ENCODE measurements at regions not wholly inside any gene's neighbourhood (a gene's known extent, or its start where the extent isn't known, plus 50 kb on each side); places are given as distances from the start of the nearest gene placed in this dataset.
"Not testable (repeated sequence)": the region's sequence is repeated elsewhere in the genome, so short reads cannot be mapped to it uniquely, and the experiment has no call there.

DNA sequence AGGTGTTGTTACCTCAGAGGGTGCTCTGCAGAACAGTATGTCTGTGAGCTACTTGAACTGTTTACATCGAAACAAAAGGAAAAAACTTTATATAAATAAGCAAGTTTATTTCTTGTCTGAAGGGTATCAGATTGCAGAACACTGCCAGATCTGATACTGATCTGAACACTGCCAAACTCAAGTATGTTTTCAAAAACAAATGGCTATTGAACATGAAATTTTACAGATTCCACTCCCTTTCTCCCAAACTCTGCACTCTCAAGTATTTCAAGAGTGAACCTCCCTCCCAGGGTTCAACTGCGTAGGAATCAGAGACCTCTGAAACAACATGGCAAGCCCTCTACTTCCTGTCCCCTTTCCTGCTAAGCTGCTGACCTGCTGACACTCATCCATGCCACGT lies 216.6 kb downstream of the ZNF33B start:
- TF ChIP-seq, protein P1, sequence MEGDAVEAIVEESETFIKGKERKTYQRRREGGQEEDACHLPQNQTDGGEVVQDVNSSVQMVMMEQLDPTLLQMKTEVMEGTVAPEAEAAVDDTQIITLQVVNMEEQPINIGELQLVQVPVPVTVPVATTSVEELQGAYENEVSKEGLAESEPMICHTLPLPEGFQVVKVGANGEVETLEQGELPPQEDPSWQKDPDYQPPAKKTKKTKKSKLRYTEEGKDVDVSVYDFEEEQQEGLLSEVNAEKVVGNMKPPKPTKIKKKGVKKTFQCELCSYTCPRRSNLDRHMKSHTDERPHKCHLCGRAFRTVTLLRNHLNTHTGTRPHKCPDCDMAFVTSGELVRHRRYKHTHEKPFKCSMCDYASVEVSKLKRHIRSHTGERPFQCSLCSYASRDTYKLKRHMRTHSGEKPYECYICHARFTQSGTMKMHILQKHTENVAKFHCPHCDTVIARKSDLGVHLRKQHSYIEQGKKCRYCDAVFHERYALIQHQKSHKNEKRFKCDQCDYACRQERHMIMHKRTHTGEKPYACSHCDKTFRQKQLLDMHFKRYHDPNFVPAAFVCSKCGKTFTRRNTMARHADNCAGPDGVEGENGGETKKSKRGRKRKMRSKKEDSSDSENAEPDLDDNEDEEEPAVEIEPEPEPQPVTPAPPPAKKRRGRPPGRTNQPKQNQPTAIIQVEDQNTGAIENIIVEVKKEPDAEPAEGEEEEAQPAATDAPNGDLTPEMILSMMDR (IDR thresholded peaks at IDR 0.05; ENCODE audit: borderline replicate concordance, control extremely low read depth, extremely low read depth, insufficient read depth, missing control alignments), result no peak
- no peak for DNase-seq (ENCODE audit: low spot score)
- in situ Hi-C loops (cut with MboI; ENCODE audit: low sequenced_read_pairs, unreplicated experiment), result no loop called here

DNA sequence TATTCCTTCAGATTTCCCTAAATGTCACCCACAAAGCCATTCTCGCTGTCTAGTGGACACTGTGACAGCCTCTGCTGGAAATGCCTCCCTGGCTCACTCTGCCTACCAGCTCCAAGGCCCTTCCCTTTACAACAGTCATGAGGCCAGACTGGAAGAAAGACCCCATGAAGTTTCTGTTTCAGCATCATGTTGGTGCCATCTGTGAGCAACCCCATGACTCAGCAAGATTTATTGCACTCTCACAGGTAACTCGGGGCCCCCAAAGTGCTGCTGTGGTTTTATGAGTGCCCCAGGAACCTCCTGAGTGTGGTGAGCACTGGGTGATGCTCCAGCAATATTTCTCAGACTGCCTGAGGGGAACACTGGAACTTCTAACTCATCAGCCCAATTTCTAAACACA lies 218.6 kb downstream of the ZNF33B start:
- TF ChIP-seq, protein P1 (IDR thresholded peaks at IDR 0.05; ENCODE audit: borderline replicate concordance, control extremely low read depth, extremely low read depth, insufficient read depth, missing control alignments), result no peak
- no peak for DNase-seq (ENCODE audit: low spot score)
- in situ Hi-C loops (cut with MboI; ENCODE audit: low sequenced_read_pairs, unreplicated experiment), result no loop called here

DNA sequence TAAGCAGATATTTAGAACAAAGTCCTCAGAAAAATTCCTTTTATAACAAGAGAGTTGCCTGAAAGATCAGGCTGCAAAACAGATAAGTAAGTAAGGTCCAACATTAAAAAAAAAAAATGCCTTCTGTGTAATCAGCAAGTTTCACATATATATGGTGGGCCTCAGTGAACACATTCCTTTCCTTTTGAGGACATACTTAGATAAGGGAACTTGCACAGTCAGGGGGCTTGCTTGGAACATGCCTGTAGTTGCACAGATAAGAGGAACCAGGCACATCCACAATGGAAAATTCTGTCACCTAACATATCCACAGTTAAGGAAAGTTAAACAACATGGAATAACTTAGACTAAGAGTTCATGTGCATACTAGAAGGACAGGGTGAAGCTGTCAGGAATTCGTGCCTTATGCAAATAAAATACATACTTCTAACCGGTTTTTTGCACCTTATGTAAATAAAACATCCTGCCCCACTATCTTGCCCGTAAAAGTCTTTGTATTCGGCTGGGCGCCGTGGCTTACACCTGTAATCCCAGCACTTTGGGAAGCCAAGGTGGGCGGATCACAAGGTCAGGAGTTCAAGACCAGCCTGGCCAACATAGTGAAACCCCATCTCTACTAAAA lies 257.3 kb downstream of the ZNF33B start:
- TF ChIP-seq, protein P1 (IDR thresholded peaks at IDR 0.05; ENCODE audit: borderline replicate concordance, control extremely low read depth, extremely low read depth, insufficient read depth, missing control alignments), result no peak
- in situ Hi-C loops (cut with MboI; ENCODE audit: low sequenced_read_pairs, unreplicated experiment), result no loop called here

GRCh38 chr10:42367532-42368230 lies 270.7 kb downstream of the ZNF33B start:
- TF ChIP-seq, protein P1 (IDR thresholded peaks at IDR 0.05; ENCODE audit: borderline replicate concordance, control extremely low read depth, extremely low read depth, insufficient read depth, missing control alignments), result no peak
- in situ Hi-C loops (cut with MboI; ENCODE audit: low sequenced_read_pairs, unreplicated experiment), result no loop called here
- peak; percentile 81 for DNase-seq (ENCODE audit: low spot score)

More for the DNA sequence above, 257.3 kb downstream of the ZNF33B start:
- DNase-seq (ENCODE audit: low spot score), result no peak

- no peak for DNase-seq (ENCODE audit: low spot score)
- TF ChIP-seq, protein P1 (IDR thresholded peaks at IDR 0.05; ENCODE audit: borderline replicate concordance, control extremely low read depth, extremely low read depth, insufficient read depth, missing control alignments), result no peak
- in situ Hi-C loops (cut with MboI; ENCODE audit: low sequenced_read_pairs, unreplicated experiment), result no loop called here
These were observed 286.6 kb downstream of the ZNF33B start for GRCh38 chr10:42351745-42352144.

DNA sequence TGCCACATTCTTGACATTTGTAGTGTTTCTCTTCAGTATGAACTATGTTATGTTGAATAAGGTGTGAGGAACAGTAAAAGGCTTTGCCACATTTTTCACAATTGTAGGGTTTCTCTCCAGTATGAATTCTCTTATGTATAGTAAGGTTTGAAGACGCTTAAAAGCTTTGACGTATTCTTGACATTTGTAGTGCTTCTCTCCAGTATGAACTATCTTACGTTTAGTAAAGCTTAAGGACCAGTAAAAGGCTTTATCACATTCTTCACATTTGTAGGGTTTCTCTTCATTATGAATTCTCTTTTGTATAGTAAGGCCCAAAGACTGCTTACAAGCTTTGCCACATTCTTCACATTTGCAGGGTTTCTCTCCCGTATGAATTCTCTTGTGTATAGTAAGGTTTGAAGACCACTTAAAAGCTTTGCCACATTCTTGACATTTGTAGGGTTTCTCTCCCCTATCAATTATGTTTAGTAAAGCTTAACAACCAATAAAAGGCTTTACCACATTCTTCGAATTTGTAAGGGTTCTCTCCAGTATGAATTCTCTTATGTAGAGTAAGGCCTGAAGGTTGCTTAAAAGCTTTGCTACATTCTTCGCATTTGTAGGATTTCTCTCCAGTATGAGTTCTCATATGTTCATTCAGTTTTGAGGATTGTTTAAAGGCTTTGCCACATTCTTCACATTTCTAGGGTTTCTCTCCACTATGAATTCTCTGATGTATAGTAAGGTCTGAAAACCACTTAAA lies 301.6 kb downstream of the ZNF33B start:
- in situ Hi-C loops (cut with MboI; ENCODE audit: low sequenced_read_pairs, unreplicated experiment); DNase-seq (ENCODE audit: low spot score): not testable (repeated sequence)

DNA sequence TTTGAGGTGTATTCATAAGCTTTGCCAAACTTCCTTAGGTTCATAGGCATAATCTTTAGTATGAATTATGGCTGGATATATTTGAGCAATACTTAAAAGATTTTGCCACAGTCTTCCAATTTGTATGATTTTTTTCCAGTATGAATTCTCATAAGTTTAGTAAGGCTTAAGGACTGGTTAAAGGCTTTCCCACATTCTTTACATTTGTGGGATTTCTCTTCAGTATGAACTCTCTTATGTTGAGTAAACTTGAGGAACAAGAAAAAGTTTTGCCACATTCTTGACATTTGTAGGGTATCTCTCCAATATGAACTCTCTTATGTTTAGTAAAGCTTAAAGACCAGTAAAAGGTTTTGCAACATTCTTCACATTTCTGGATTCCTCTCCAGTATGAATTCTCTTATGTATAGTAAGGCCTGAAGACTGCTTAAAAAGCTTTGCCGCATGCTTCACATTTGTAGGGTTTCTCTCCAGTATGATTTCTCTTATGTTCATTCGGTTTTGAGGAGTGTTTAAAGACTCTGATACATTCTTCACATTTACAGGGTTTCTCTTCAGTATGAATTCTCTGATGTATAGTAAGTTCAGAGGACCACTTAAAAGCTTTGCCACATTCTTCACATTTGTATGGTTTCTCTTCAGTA lies 302.6 kb downstream of the ZNF33B start:
- in situ Hi-C loops (cut with MboI; ENCODE audit: low sequenced_read_pairs, unreplicated experiment); DNase-seq (ENCODE audit: low spot score): not testable (repeated sequence)
